Adrenal gland (tissue), 9 donors: ENCODE measurements at regions not wholly inside any gene's neighbourhood (a gene's known extent, or its start where the extent isn't known, plus 50 kb on each side); places are given as distances from the start of the nearest gene placed in this dataset.

Experiments used
- DNase-seq, 7 donors: peaks; one replicate each; pipeline ENCODE4 v3.0.0-alpha.2; 2019 to 2020
- H3K27ac ChIP-seq, 5 donors: fragments of 200-600 bp; sonication (generic) in 4 of 5; 1 replicate in 3 of 5; 2 replicates in 2 of 5; pipeline versions ENCODE4 v1.5.1 to v1.8.0; 2016 to 2020; ENCODE audit warnings: mild to moderate bottlenecking in 1 of 5
- H3K27me3 ChIP-seq: fragments of 200-600 bp; 2 replicates; pipeline ENCODE4 v1.8.0; 2021
- H3K36me3 ChIP-seq, 2 donors: fragments of 200-600 bp; replicated peaks in 1 of 2; 1 replicate in 1 of 2; 2 replicates in 1 of 2; pipeline versions ENCODE4 v1.5.1 to v1.8.0; 2018 to 2022
- H3K4me1 ChIP-seq, 2 donors: fragments of 200-600 bp; replicated peaks in 1 of 2; 1 replicate in 1 of 2; 2 replicates in 1 of 2; pipeline versions ENCODE4 v1.5.1 to v1.8.0; 2018 to 2021
- H3K4me3 ChIP-seq, 4 donors: fragments of 200-600 bp; sonication (generic) in 3 of 4; one replicate each; pipeline ENCODE4 v1.5.1; 2016 to 2018
- H3K9me3 ChIP-seq, 3 donors: fragments of 200-600 bp; sonication (generic) in 1 of 3; replicated peaks in 1 of 3; 1 replicate in 2 of 3; 2 replicates in 1 of 3; pipeline versions ENCODE4 v1.5.1 to v1.8.0; 2016 to 2021
- POLR2A ChIP-seq, 2 donors: fragments of 450-650 bp; IDR thresholded peaks; one replicate each; pipeline ENCODE4 v1.6.1; 2017; ENCODE audit warnings: antibody characterized with exemption in 2 of 2, mild to moderate bottlenecking in 2 of 2, moderate library complexity in 1 of 2
- WGBS, 4 donors: extraction: QIAGEN DNeasy Blood & Tissue Kit in 2 of 4; methylation state at CpG; one replicate each; pipeline versions ENCODE4 v1.1.5 to v1.1.7; 2013 to 2017; 5-methylcytosine and 5-hydroxymethylcytosine counted together
- intact Hi-C, 2 donors: fragments of 100-400 bp; cut with DNase I; formaldehyde crosslinking; loops; one replicate each; pipeline versions ENCODE4 v1.14.1 to v1.15.0; 2022 to 2023
- TF ChIP-seq, protein P1 (sequence below), 6 experiments: fragments of 450-650 bp in 4 of 6; fragments of 200-600 bp in 2 of 6; sonication (generic) in 1 of 6; IDR thresholded peaks; 1 replicate in 5 of 6; 2 replicates in 1 of 6; pipeline versions ENCODE4 v1.5.1 to v1.8.0; 2016 to 2021; ENCODE audit warnings: antibody characterized with exemption in 6 of 6, mild to moderate bottlenecking in 2 of 6, moderate library complexity in 1 of 6
- donor health status: healthy with polysubstance abuse.
- donor health status: Bipolar disorder and iron deficiency.
- donor health status: DM: yes; HTN: yes; CAD: no.
- donor health status: DM: no; HTN: no; CAD: no.
- donor health status: DM: no; HTN: no; CAD: no.

DNA sequence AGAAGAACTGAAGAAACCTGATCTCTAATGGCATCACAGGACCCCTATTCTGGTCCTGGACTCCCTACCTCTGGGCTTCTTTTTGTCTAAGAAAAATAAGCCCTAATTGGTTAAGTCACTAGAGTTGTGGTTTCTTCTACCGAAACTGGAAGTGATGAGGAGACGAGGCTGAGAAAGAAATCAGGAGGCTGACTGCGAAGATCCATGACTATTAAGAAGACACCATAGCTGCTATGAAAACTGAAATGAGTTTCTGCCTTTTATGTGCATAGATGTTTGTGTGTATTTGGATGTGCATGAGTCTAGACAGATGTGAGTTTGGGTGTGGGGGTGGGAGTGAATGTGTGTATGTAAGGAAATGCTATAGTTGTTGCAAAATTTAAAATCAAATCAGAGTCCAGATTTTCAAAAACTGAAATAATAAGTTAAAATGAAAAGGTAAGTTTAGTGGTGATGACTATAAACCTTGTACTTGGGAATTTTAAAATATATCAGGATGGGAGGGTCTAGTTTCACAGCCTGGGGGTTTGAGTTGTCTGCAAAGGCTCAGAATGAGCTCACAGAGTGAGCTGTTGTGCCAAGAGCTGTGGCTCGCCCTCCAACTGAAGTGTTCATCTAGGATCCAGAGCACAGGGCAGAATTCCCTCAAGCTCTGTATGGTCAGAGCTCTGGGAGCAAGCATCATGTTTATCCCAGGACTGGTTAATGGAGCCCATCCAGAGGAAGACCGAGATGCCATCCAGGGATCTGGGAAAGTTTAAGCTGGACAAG lies 94.9 kb downstream of the VCPKMT start:
- H3K27ac ChIP-seq: no peak overlapping the region
- intact Hi-C loops: no loop called here
- H3K4me1 ChIP-seq: peaks cover 6 to 20% of the 10 kb centered on the region in 2 donors
- 86 to 91% (median 89%) methylated on average over 5 of the region's 5 CpGs for WGBS, 4 donors
- H3K9me3 ChIP-seq: peaks cover 0 to 5% (median 0%) of the 10 kb centered on the region in 3 donors
- H3K36me3 ChIP-seq: no peaks in the 10 kb centered on the region
- H3K4me3 ChIP-seq: no peak overlapping the region
- no peaks in the 10 kb centered on the region for H3K27me3 ChIP-seq
- no peak for DNase-seq
- TF ChIP-seq, protein P1, sequence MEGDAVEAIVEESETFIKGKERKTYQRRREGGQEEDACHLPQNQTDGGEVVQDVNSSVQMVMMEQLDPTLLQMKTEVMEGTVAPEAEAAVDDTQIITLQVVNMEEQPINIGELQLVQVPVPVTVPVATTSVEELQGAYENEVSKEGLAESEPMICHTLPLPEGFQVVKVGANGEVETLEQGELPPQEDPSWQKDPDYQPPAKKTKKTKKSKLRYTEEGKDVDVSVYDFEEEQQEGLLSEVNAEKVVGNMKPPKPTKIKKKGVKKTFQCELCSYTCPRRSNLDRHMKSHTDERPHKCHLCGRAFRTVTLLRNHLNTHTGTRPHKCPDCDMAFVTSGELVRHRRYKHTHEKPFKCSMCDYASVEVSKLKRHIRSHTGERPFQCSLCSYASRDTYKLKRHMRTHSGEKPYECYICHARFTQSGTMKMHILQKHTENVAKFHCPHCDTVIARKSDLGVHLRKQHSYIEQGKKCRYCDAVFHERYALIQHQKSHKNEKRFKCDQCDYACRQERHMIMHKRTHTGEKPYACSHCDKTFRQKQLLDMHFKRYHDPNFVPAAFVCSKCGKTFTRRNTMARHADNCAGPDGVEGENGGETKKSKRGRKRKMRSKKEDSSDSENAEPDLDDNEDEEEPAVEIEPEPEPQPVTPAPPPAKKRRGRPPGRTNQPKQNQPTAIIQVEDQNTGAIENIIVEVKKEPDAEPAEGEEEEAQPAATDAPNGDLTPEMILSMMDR (IDR thresholded peaks at IDR 0.05): no peak
- no peak for TF ChIP-seq POLR2A (IDR thresholded peaks at IDR 0.05)

DNA sequence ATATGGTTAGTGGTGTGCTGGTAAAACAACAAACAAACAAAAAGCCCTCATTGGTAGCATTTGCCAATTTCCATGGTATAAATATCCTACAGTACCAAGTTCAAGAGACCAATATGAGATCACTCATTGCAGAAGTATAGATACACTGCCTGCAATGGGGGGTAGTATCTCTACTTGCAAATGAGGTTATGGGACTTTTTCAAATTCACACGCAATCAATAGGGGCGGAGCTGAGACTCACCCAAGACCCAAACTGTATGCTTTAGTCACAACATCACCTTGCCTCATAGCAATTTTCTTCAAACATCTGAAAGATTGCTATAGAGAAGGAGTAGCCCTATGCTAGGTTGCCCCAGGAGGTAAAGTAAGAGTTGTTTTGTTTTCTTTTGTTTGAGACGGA lies 93.7 kb downstream of the VCPKMT start:
- H3K27ac ChIP-seq: no peak overlapping the region
- H3K4me1 ChIP-seq: peaks cover 6 to 20% of the 10 kb centered on the region in 2 donors
- no peaks in the 10 kb centered on the region for H3K36me3 ChIP-seq
- no peaks in the 10 kb centered on the region for H3K27me3 ChIP-seq
- TF ChIP-seq POLR2A (IDR thresholded peaks at IDR 0.05): no peak
- TF ChIP-seq, protein P1 (IDR thresholded peaks at IDR 0.05): no peak
- no peak for DNase-seq
- no peak overlapping the region for H3K4me3 ChIP-seq
- intact Hi-C loops: no loop called here
- WGBS, 4 donors: 96 to 100% (median 96%) methylated on average over 3 of the region's 3 CpGs
- peaks cover 0 to 5% (median 0%) of the 10 kb centered on the region in 3 donors for H3K9me3 ChIP-seq

DNA sequence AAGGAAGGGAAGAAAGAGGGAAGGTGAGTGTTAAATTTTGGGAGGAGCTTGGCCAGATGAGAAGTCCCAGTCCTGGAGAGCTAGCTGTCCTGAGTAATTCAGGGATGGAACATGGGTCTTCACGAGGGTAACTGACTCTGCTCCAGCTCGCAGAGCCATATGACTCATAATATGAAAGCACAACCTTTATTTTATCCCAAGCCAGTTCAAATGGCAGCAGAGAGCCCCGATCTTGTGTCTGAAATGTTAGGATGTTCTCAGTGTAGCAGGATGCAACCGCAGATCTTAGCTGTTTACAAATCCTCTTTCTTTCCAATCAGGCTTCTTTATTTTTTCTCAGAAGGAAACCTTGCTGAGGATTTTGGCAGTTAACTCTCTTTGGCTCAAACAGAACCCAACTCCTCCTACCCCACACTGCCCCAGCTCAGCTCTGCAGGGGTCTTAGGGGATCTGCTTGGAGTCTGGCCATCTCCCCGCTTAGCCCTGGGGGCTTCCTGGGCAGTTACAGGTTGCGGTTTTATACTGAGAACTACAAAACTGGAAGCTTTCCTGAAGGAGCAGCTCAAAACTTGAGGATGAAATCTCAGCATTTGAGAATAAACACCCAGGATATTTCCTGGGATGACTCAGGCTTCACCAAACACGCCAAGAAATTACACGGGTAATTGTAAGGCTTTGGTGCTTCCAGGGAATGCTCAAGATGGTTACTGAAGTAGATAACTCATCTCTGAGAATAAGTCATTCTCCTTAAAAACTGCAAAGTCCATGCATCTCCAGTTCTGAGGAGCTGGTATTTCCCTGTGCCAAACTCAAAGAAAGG lies 92.5 kb downstream of the VCPKMT start:
- Histone ChIP-seq H3K4me1 (peaks cover 0 to 10% of the 10 kb centered on the region in 2 donors), H3K36me3 (no peaks in the 10 kb centered on the region), H3K4me3 (no peak overlapping the region), H3K27me3 (no peaks in the 10 kb centered on the region), H3K27ac (peak overlapping the region in 2 of 5 donors; percentile 1 to 17), H3K9me3 (peaks cover 0 to 5% (median 0%) of the 10 kb centered on the region in 3 donors)
- DNase-seq: peak in 3 of 7 donors; percentile 30 to 51 (median 41)
- TF ChIP-seq, protein P1 (IDR thresholded peaks at IDR 0.05): no peak
- no peak for TF ChIP-seq POLR2A (IDR thresholded peaks at IDR 0.05)
- intact Hi-C loops: no loop called here
- 46 to 52% (median 52%) methylated on average over 8 of the region's 8 CpGs for WGBS, 4 donors

DNA sequence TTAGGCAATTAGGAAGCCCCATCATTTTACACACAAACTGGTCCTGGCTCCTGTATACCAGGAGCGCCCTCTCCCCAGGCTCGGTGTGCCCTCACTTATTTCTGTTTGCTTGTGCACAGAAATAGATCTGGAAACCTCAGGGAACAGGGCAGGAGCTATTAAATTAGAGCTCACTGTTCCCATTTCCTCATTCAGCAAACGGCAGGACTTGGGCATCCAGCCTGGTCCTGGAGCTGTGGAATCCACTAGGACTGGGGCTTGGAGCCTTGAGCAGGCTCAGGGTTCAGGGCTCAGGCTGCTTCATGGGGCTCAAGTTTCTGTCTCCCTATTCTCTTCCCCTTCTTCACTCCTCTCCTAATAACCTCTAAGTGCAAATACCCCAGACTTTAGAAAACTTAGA lies 91.3 kb downstream of the VCPKMT start:
- 75 to 88% (median 83%) methylated on average over 3 of the region's 3 CpGs for WGBS, 4 donors
- Histone ChIP-seq H3K36me3 (no peaks in the 10 kb centered on the region), H3K4me1 (peaks cover 0 to 6% of the 10 kb centered on the region in 2 donors), H3K9me3 (peaks cover 0 to 2% (median 0%) of the 10 kb centered on the region in 3 donors), H3K4me3 (no peak overlapping the region), H3K27me3 (no peaks in the 10 kb centered on the region), H3K27ac (no peak overlapping the region)
- intact Hi-C loops: no loop called here
- TF ChIP-seq POLR2A (IDR thresholded peaks at IDR 0.05): no peak
- TF ChIP-seq, protein P1 (IDR thresholded peaks at IDR 0.05): no peak
- DNase-seq: no peak
